A673 (cell line): ENCODE measurements at regions not wholly inside any gene's neighbourhood (a gene's known extent, or its start where the extent isn't known, plus 50 kb on each side); places are given as distances from the start of the nearest gene placed in this dataset.

Source experiments
- EZH2 ChIP-seq: fragments of 200-600 bp; sonication (generic); IDR thresholded peaks from 2 replicates; pipeline ENCODE4 v1.6.1; 2017; ENCODE audit warnings: borderline replicate concordance, low read depth, mild to moderate bottlenecking, mixed read lengths, antibody characterized with exemption, low read length; ENCODE audit not compliant: poor library complexity, severe bottlenecking
- TF ChIP-seq, protein P1 (sequence below): fragments of 300-800, 200-600 bp; sonication (generic); conservative IDR thresholded peaks from 2 replicates; pipeline ENCODE4 v1.5.1; 2017; ENCODE audit warnings: low read depth, mild to moderate bottlenecking, antibody characterized with exemption, low read length, moderate library complexity, mixed read lengths

GRCh38 chr7:94843553-94843952 lies 63.8 kb upstream of the PPP1R9A start:
- TF ChIP-seq, protein P1, sequence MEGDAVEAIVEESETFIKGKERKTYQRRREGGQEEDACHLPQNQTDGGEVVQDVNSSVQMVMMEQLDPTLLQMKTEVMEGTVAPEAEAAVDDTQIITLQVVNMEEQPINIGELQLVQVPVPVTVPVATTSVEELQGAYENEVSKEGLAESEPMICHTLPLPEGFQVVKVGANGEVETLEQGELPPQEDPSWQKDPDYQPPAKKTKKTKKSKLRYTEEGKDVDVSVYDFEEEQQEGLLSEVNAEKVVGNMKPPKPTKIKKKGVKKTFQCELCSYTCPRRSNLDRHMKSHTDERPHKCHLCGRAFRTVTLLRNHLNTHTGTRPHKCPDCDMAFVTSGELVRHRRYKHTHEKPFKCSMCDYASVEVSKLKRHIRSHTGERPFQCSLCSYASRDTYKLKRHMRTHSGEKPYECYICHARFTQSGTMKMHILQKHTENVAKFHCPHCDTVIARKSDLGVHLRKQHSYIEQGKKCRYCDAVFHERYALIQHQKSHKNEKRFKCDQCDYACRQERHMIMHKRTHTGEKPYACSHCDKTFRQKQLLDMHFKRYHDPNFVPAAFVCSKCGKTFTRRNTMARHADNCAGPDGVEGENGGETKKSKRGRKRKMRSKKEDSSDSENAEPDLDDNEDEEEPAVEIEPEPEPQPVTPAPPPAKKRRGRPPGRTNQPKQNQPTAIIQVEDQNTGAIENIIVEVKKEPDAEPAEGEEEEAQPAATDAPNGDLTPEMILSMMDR = no peak
- TF ChIP-seq EZH2 = no peak
